ENCODE measurements at regions not wholly inside any gene's neighbourhood (a gene's known extent, or its start where the extent isn't known, plus 50 kb on each side); places are given as distances from the start of the nearest gene placed in this dataset.

- DNase-seq = no peak
These were observed 305.7 kb upstream of the VRK2 start for GRCh38 chr2:57740891-57741290.

- DNase-seq = no peak
These were observed 293.0 kb upstream of the VRK2 start for GRCh38 chr2:57753636-57754035.

- DNase-seq = no peak
These were observed 287.9 kb upstream of the VRK2 start for GRCh38 chr2:57758686-57759085.

GRCh38 chr2:57759131-57759530 lies 287.5 kb upstream of the VRK2 start:
- no peak for DNase-seq

- DNase-seq = peak; percentile 85
These were observed 286.7 kb upstream of the VRK2 start for GRCh38 chr2:57759822-57760300.

- DNase-seq = no peak
These were observed 286.2 kb upstream of the VRK2 start for GRCh38 chr2:57760381-57760801.

DNA sequence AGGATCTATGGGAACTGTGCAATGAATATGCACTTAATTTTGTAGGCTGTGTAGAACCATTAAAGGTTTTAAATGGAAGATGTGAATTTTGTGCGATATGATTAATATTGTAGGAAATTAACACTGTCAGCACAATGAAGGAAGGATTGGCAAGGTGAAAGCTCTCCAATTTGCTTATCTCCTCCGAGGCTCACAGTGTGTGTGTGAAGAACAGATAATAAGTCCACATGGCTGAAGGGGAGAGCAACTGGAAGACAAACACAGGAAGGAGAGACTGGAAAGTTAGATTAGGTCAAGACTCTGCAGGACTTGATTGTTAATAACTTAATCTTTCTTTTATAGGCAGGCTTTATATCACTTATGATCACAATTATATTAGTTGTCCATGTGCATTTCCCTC lies 269.7 kb upstream of the VRK2 start:
- no peak for DNase-seq

GRCh38 chr2:57782587-57782986 lies 264.0 kb upstream of the VRK2 start:
- no peak for DNase-seq

GRCh38 chr2:57793310-57793709 lies 253.3 kb upstream of the VRK2 start:
- no peak for DNase-seq

DNA sequence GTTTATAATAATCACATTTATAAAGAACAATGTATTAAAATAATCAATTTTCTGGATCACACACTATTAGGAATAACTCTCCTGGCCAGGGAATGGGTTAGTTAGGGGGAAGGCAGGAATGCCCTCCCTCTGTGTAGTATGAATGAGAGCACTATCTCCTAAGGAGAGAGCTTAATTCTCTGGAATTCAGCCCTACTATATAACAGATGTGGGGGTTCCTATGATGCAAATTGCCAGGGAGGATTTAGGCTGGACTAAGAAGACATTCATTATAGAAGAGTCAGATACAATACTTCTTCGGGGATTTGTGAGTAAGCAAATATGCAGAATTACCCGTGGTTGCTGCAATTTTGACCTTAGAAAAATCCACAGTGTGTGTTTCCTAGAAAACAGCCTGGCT lies 250.1 kb upstream of the VRK2 start:
- no peak for DNase-seq

DNA sequence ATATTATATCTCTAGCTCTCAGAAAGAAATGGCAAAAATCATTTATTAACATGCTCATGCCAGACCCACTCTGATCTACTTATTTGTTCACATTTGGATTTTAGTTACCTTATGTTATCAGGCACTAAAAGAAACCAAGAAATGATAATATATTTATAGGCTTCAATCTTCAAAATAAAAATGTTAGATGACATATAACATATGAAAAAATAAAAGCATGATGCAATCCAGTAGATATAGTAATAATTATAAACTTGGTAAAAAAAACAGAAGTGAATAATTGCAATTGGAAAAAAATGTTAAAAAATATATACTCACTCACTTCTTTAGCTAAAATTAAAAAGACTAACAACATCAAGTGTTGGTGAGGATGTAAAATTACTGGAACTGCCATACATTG lies 248.3 kb upstream of the VRK2 start:
- DNase-seq = no peak

GRCh38 chr2:57802243-57802642 lies 244.4 kb upstream of the VRK2 start:
- no peak for DNase-seq

DNA sequence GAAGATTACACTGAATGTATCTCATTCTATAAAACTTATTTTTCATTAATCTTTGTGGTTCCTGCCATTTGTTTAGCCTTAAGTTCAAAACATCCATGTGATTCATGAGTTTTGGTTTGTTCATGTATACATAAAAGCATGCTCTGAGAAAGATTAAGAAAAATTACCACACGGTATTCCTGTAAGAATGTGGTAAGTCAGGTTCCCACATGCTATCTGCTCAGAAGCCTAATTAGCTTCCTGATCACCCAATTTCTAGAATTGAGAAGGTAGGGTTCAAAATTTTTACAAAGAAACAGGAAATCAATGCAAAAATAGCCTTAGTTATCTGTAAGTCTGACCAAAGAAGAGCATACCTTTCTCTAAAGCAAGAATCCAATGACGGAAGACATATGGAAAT lies 241.6 kb upstream of the VRK2 start:
- DNase-seq = no peak

- DNase-seq = no peak
These were observed 240.1 kb upstream of the VRK2 start for GRCh38 chr2:57806449-57806968.

DNA sequence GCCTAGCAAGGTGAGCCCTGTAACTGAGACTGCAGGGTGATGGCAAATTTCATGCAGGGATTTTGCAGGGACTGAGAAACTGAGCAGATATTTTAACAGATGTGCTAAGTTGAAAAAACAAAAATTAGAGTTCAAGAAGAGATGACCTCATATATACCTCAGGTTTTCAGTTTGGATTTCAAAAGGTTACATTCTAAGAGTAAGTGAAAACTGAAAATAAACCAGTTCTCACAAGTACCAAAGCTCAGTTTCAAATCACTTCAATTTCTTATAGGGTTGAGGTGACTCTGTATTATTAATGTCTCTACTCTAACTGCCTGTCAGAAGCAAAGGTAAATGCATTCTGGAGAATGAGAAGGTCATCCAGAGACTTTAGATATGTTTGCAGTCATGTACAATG lies 237.4 kb upstream of the VRK2 start:
- no peak for DNase-seq

- DNase-seq = no peak
These were observed 225.5 kb upstream of the VRK2 start for GRCh38 chr2:57821088-57821487.

DNA sequence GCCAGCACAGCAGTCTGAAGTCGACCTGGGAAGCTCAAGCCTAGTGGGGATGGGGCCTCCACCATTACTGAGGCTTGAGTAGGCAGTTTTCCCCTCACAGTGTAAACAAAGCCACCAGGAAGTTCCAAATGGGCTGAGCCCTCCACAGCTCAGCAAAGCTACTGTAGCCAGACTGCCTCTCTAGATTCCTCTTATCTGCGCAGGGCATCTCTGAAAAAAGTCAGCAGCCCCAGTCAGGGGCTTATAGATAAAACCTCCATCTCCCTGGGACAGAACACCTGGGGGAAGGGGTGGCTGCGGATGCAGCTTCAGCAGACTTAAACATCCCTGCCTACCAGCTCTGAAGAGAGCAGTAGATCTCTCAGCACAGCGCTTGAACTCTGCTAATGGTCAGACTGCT lies 218.4 kb upstream of the VRK2 start:
- DNase-seq = no peak

- DNase-seq = no peak
These were observed 211.9 kb upstream of the VRK2 start for GRCh38 chr2:57834666-57835065.

- no peak for DNase-seq
These were observed 204.1 kb upstream of the VRK2 start for GRCh38 chr2:57842531-57842930.

DNA sequence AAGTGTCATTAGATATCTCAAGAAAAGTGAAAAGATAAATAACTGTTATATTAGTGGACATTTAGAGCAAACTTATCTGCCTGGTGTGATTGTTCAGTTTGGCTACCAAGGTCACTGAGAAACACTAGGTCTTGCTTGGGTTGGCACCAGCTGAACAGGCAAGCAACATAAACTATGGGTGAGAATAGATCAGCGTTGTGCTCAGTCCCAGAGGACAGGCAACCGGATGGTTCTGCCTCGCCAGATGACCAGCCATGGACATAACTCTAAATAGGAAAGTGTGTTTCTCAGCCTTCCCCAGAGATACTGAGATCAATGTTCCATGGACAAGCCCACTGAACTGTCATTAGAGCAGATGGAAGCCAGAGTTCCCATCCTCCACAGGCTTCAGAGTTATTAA lies 203.4 kb upstream of the VRK2 start:
- no peak for DNase-seq

- DNase-seq = no peak
These were observed 197.9 kb upstream of the VRK2 start for GRCh38 chr2:57848723-57849122.

- DNase-seq = no peak
These were observed 196.8 kb upstream of the VRK2 start for GRCh38 chr2:57849843-57850242.

DNA sequence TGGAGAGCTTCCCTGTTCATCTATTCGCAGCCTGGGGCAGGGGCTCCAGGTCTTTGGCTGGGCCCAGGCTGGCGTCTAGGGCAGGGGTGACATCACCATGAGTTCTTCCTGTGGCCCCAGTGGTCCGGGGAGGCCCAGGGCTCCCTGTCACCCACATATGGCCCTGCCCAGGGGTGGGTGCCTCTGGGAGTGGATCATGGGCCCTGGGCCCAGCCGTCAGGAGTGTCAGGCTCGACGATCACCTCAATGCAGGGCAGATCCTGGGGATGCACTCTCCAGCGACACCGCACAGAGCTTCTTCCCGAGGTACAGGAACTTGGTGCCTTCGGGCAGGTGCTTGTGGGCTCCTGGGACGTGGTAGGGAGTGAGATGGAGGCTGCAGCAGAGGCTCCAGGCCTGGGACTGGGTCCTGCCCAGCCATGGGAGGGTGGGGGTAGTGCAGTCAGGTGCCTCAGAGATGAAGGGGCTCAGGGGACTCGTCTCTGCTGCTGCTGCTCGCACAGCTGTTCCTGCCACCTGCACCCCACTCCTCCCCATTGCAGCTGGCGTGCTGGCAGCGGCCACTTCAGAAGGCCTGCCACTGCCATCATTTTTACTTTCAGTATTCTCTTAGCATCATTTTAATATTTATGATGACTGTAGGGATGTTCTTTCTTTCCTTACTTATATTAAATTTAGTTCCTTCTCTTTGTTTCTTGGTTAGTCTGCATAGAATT lies 196.0 kb upstream of the VRK2 start:
- DNase-seq = no peak

- DNase-seq = no peak
These were observed 191.4 kb upstream of the VRK2 start for GRCh38 chr2:57855212-57855611.

GRCh38 chr2:57859755-57860154 lies 186.9 kb upstream of the VRK2 start:
- DNase-seq = no peak

Measured in activated CD4-positive, CD25-positive, alpha-beta regulatory T cell treated with anti-CD3 and anti-CD28 coated beads, Interleukin-2, amount 50 U/mL, for 72 hours (primary cell).